SJCRH30 (cell line): ENCODE measurements at regions not wholly inside any gene's neighbourhood (a gene's known extent, or its start where the extent isn't known, plus 50 kb on each side); places are given as distances from the start of the nearest gene placed in this dataset.
"Not testable (repeated sequence)": the region's sequence is repeated elsewhere in the genome, so short reads cannot be mapped to it uniquely, and the experiment has no call there.

Experiments
- DNase-seq, 2 experiments: peaks; one replicate each; pipeline ENCODE4 v3.0.0-alpha.2; 2015 to 2020
- H3K27ac ChIP-seq: fragments of 250-450 bp; sonication (Bioruptor Pico); 2 replicates; pipeline ENCODE4 v1.5.1; 2020; ENCODE audit warnings: mild to moderate bottlenecking, moderate library complexity
- H3K27me3 ChIP-seq: fragments of 250-450 bp; sonication (Bioruptor Pico); 2 replicates; pipeline ENCODE4 v1.5.1; 2020; ENCODE audit warnings: mild to moderate bottlenecking, moderate library complexity
- H3K36me3 ChIP-seq: fragments of 250-450 bp; sonication (Bioruptor Pico); 2 replicates; pipeline ENCODE4 v1.5.1; 2020; ENCODE audit warnings: mild to moderate bottlenecking, moderate library complexity
- H3K4me1 ChIP-seq: fragments of 250-450 bp; sonication (Bioruptor Pico); 2 replicates; pipeline ENCODE4 v1.5.1; 2020; ENCODE audit warnings: mild to moderate bottlenecking, moderate library complexity
- H3K4me3 ChIP-seq: fragments of 250-450 bp; sonication (Bioruptor Pico); 2 replicates; pipeline ENCODE4 v1.5.1; 2020; ENCODE audit warnings: mild to moderate bottlenecking, moderate library complexity
- H3K9me3 ChIP-seq: fragments of 250-450 bp; sonication (Bioruptor Pico); replicated peaks from 2 replicates; pipeline ENCODE4 v1.5.1; 2020; ENCODE audit warnings: mild to moderate bottlenecking, moderate library complexity

DNA sequence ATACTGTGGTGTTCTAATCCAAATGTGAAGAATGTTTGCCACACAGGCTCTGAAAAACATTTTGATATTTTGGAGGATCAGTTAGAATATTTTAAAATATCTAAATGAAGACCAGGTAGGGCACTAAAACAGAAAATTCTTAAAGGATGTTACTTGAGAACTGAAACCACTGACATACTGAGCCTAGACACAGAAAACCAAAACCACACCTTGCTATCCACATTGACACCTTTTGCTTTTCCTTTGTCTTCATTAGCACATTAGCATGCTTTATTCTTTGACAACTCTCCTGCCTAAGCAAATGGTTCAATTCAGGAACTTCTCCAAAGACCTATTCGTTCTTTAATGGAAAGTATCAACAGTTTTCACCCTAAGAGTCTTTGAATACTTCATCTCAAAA is 835.9 kb upstream of the GRM7 start:
- Histone ChIP-seq H3K36me3 (no peaks in the 10 kb centered on the region), H3K9me3 (no peaks in the 10 kb centered on the region), H3K4me1 (no peaks in the 10 kb centered on the region), H3K4me3 (no peak overlapping the region), H3K27me3 (no peaks in the 10 kb centered on the region), H3K27ac (no peak overlapping the region)
- no peak for DNase-seq

DNA sequence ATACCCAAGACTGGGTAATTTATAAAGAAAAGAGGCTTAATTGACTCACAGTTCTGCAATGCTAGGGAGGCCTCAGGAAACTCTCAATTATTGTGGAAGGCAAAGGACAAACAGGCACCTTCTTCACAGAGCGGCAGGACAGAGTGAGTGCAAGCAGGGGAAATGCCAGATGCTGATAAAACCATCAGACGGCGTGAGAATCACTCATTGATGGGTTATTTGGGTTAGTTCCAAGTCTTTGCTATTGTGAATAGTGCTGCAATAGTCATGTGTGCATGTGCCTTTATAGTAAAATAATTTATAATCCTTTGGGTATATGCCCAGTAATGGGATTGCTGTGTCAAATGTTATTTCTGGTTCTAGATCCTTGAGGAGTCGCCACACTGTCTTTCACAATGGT is 830.3 kb upstream of the GRM7 start:
- not testable (repeated sequence) for H3K4me3 ChIP-seq

GRCh38 chr3:6035626-6036025 is 825.3 kb upstream of the GRM7 start:
- H3K9me3 ChIP-seq: no peaks in the 10 kb centered on the region
- no peaks in the 10 kb centered on the region for H3K4me1 ChIP-seq
- H3K4me3 ChIP-seq: no peak overlapping the region
- H3K27me3 ChIP-seq: no peaks in the 10 kb centered on the region
- H3K27ac ChIP-seq: no peak overlapping the region
- DNase-seq: no peak
- no peaks in the 10 kb centered on the region for H3K36me3 ChIP-seq

More for the DNA sequence above, 830.3 kb upstream of the GRM7 start:
- not testable (repeated sequence) for DNase-seq, H3K27me3 ChIP-seq, H3K4me1 ChIP-seq, H3K27ac ChIP-seq, H3K9me3 ChIP-seq, H3K36me3 ChIP-seq

- no peak for DNase-seq
- no peaks in the 10 kb centered on the region; the same call in 1 of the 2 replicates for H3K27me3 ChIP-seq
Measured at GRCh38 chr3:6039971-6040370, 820.9 kb upstream of the GRM7 start.

DNA sequence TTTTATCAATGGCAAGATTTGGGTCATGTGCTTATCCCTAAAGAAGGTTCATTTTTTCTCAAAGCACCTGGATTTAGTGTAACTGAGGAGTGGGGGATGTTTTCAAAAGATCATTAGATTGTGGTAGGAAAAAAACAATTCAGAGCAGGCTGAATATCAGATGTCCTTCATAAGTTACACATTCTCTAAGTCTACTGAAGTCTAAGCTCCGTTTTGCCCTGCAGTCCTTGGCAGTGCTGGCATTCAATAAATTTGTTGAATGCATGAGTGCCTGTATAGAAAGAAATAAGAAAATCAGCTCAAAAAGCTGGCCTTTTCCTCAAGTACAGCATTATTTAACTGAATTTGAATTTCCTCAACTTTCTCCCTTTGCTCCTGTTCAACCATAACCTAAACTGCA is 819.0 kb upstream of the GRM7 start:
- DNase-seq: no peak
- Histone ChIP-seq H3K36me3 (no peaks in the 10 kb centered on the region), H3K27me3 (no peaks in the 10 kb centered on the region; the same call in 1 of the 2 replicates), H3K4me3 (no peak overlapping the region), H3K27ac (no peak overlapping the region), H3K4me1 (no peaks in the 10 kb centered on the region), H3K9me3 (no peaks in the 10 kb centered on the region)

More at GRCh38 chr3:6039971-6040370, 820.9 kb upstream of the GRM7 start:
- no peaks in the 10 kb centered on the region for H3K36me3 ChIP-seq
- H3K9me3 ChIP-seq: no peaks in the 10 kb centered on the region
- H3K4me1 ChIP-seq: no peaks in the 10 kb centered on the region
- no peak overlapping the region for H3K27ac ChIP-seq
- no peak overlapping the region for H3K4me3 ChIP-seq

GRCh38 chr3:6047016-6047415 is 813.9 kb upstream of the GRM7 start:
- H3K4me1 ChIP-seq: no peaks in the 10 kb centered on the region
- no peak overlapping the region for H3K27ac ChIP-seq
- H3K4me3 ChIP-seq: no peak overlapping the region
- H3K36me3 ChIP-seq: no peaks in the 10 kb centered on the region
- DNase-seq: no peak
- no peaks in the 10 kb centered on the region for H3K9me3 ChIP-seq
- H3K27me3 ChIP-seq: no peaks in the 10 kb centered on the region; the same call in 1 of the 2 replicates

DNA sequence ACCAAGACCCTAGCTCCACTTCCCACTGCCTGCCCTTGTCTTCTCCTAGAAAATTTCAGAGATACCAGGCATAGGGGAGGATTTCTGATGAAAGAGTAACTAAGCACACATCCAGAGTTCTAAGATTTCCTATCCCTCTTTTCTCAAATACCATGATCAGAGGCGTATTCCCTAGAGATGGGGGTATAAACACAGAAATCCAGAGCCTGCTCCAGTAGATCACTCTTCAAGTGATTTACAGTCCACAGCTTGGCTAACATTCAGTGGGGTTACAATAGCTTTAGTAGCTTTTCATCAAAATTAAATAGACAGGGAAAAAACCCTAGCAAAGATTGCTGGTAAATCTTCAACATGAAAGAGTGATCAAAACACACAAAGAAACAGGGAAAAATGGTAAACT is 800.7 kb upstream of the GRM7 start:
- Histone ChIP-seq H3K27ac (no peak overlapping the region), H3K27me3 (no peaks in the 10 kb centered on the region), H3K4me3 (no peak overlapping the region), H3K9me3 (no peaks in the 10 kb centered on the region; the same call in 1 of the 2 replicates), H3K36me3 (no peaks in the 10 kb centered on the region), H3K4me1 (no peaks in the 10 kb centered on the region)
- no peak for DNase-seq

DNA sequence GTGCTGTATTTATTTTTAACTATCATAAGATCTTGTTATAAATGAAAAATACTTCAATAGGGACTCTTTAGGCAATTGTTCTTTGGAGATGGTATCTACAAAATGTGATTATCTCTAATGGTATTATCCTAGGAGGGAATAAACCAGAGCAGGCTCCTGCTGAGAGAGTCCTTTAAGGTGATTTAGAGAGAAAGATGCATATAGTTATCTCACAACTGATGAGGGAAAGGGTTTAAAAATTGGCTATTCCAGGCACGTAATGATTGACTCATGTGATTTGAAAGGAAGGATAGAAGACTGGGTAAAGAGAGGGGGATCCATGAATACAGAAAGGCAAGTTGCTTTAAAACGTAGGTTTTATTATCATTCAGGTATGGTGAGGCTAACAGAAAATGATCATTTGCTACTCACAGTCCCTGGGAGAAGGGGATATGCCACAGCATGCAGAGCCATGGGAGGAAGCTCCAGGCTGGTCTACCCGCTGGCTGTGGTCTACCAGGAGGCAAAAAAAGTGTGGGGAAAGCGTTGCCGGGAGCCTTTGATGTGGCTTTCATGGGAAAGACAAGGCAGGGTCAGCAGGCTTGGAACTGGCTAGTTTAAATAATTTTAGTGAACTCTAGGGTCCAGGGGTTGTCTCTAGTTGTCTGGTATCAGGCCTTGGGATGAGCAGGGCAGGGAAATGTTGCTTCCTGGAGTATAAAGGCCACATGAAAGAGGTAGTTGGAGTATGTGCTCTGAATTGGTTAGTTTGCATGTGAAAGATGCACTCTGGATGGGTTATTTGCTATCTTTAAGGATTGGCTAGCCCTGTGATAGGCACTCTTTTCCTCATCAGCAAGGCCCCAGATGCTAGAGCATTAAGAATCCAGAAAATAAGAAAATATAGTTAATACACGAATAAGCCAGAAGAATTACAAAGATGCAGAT is 798.4 kb upstream of the GRM7 start:
- Histone ChIP-seq H3K9me3 (no peaks in the 10 kb centered on the region), H3K36me3 (no peaks in the 10 kb centered on the region), H3K4me3 (no peak overlapping the region), H3K27ac (no peak overlapping the region), H3K27me3 (no peaks in the 10 kb centered on the region), H3K4me1 (no peaks in the 10 kb centered on the region)
- no peak for DNase-seq

DNA sequence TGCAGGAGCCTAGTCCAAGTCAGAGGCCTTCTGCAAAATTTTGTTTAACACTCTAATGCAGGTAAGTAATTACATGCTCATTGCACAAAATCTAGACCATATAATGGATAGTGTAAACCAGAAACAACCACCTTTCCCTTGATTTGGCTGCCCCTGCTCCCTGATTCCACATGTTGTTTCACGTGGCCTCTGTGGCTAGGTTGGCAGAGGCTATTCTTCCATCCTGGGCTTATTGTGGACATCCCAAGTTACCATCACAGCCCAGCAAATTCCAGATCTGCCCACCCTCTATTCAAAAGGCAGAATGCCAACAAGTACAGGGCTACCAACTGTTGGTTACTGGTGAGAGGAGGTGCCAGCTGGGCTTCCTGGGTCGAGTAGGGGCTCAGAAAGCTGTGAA is 794.5 kb upstream of the GRM7 start:
- Histone ChIP-seq H3K4me1 (no peaks in the 10 kb centered on the region), H3K9me3 (no peaks in the 10 kb centered on the region), H3K4me3 (no peak overlapping the region), H3K27me3 (no peaks in the 10 kb centered on the region), H3K27ac (no peak overlapping the region), H3K36me3 (no peaks in the 10 kb centered on the region)
- no peak for DNase-seq

DNA sequence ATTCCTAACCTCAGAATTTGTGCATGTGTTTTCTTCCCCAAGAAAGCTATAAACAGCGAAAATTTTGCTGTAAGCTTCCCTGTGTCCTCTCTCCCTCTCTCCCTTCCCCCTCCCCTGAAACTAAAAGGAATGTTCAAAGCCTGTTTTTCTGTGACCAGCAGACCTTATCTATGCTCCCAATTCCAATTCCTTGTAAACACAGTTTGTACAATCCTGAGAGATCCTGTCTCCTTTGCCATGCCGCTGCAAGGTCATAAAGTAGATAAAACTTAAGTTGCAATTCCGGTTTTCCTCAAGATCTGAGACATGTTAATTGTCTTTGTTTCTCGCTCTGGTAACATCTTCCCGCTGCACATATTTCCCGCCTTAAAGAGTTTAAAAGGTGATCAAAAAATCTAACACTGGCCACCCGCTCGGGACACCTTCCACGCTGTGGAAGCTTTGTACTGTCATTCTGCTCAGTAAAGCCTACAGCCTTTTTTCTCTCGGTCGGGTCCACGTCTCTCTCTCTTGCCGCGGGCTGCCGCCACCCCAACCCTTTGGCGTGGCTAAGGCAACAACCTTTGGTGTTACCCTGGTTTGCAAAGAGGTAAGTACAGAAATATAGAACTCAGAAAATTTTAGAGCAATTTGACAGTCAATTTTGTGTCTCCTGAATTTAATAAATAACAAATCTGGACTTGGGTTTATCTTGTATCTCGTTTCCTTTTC is 793.9 kb upstream of the GRM7 start:
- not testable (repeated sequence) for H3K27me3 ChIP-seq, H3K4me1 ChIP-seq, DNase-seq, H3K9me3 ChIP-seq, H3K4me3 ChIP-seq, H3K27ac ChIP-seq, H3K36me3 ChIP-seq

DNA sequence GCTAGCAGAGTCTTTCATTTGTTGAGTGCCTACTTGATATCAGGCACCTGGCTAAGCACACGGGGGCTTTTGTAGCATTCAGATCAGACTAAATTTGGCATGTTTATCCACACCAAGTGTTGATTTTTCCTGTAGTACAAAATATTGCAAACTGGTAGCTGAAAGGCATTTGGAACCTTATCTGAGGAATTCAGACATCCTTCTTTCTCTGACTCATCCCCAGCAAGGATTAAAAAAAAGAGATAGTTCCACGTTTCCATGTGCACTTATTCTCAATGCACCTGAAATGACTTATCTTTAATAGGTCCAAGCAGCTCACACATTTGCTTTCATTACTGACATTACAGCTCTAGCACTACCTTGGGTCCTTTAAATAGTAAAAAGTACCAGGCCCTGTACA is 786.0 kb upstream of the GRM7 start:
- no peaks in the 10 kb centered on the region for H3K9me3 ChIP-seq
- H3K27me3 ChIP-seq: no peaks in the 10 kb centered on the region
- no peak overlapping the region for H3K27ac ChIP-seq
- DNase-seq: no peak
- H3K36me3 ChIP-seq: no peaks in the 10 kb centered on the region
- no peak overlapping the region for H3K4me3 ChIP-seq
- H3K4me1 ChIP-seq: no peaks in the 10 kb centered on the region

DNA sequence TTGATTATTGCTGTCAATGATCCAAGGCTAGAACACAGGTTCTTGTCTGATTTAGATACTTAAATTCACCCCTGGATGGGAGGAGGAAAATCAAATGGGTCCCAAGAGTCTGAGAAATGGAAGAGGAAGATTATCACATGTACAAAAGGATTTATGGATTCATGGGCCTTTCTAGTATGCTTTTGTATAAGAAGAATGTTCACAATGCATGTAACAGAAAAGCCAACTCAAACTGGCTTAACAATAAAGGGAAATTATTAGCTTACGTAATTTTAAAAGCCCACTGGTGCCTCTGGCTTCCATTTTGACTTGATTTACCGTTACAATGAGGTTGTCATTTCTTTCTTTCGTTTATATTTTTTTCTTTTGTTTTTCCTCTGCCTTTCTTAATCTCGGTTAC is 782.5 kb upstream of the GRM7 start:
- no peak overlapping the region for H3K27ac ChIP-seq
- no peaks in the 10 kb centered on the region for H3K27me3 ChIP-seq
- H3K36me3 ChIP-seq: no peaks in the 10 kb centered on the region
- no peak for DNase-seq
- H3K4me3 ChIP-seq: no peak overlapping the region
- no peaks in the 10 kb centered on the region for H3K9me3 ChIP-seq
- no peaks in the 10 kb centered on the region for H3K4me1 ChIP-seq

GRCh38 chr3:6079011-6079410 is 781.9 kb upstream of the GRM7 start:
- no peaks in the 10 kb centered on the region for H3K36me3 ChIP-seq
- H3K4me1 ChIP-seq: no peaks in the 10 kb centered on the region
- no peak overlapping the region for H3K27ac ChIP-seq
- no peak for DNase-seq
- H3K27me3 ChIP-seq: no peaks in the 10 kb centered on the region
- no peaks in the 10 kb centered on the region for H3K9me3 ChIP-seq
- H3K4me3 ChIP-seq: no peak overlapping the region

DNA sequence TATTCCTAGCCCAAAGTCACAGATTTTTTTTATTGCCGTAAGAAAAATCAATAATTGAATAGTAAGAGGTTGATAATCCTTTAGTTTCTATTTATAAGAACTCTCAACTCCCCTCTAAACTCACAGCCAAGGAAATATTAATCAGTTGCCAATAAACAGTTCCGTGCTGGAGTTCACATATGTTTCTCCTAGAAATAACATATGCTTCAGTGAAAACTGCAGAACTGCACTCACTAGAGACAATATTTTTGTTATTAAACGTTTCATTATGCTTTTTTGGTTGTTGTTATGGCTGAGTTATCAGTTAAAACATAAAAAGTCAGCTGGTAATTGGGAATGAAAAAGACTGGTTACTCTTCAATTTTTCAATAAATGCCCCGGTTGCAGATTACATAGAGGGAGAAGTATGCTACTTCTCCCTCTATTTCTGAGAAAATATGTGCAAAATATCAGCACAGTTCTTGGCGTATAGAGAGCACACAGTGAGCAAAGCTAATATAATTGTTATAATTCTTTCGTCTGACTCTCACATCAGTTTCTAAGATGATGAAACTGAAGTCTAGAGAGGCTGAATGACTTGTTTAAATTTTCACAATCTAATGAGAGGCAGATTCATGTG is 781.2 kb upstream of the GRM7 start:
- Histone ChIP-seq H3K27ac (no peak overlapping the region), H3K4me3 (no peak overlapping the region), H3K27me3 (no peaks in the 10 kb centered on the region), H3K9me3 (no peaks in the 10 kb centered on the region), H3K36me3 (no peaks in the 10 kb centered on the region), H3K4me1 (no peaks in the 10 kb centered on the region)
- DNase-seq: no peak

DNA sequence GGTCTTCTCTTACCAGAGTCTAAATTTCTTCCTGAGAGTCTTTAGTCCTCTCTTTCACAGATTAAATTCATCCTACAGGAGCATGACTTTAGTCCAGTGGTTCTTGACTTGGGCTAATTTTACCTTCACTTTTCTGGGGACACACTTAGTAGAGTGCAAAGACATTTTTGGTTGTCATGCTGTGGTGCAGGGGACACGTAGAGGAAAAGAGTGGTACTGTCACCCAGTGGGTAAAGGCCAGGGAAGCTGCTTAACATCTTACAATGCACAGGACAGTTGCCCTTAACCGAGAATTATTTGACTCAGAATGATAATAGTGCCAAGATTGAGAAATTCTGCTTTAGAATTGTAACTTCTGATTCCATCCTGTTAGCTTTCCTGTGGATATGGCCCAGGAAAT is 772.5 kb upstream of the GRM7 start:
- no peaks in the 10 kb centered on the region for H3K36me3 ChIP-seq
- no peaks in the 10 kb centered on the region for H3K9me3 ChIP-seq
- H3K4me1 ChIP-seq: no peaks in the 10 kb centered on the region
- H3K4me3 ChIP-seq: no peak overlapping the region
- H3K27ac ChIP-seq: no peak overlapping the region
- H3K27me3 ChIP-seq: peaks cover 4% of the 10 kb centered on the region; the same call in 1 of the 2 replicates
- DNase-seq: no peak
